ENCODE measurements at regions not wholly inside any gene's neighbourhood (a gene's known extent, or its start where the extent isn't known, plus 50 kb on each side); places are given as distances from the start of the nearest gene placed in this dataset.

- H3K4me3 ChIP-seq (ENCODE audit: low read depth, low read length) = no peak overlapping the region
- 100% methylated on average over 2 of the region's 3 CpGs for WGBS (ENCODE audit: insufficient coverage)
- no peak for DNase-seq (ENCODE audit: low read depth in 4 of 6, low spot score in 6 of 6)
- no peaks in the 10 kb centered on the region for H3K9me3 ChIP-seq (ENCODE audit: control insufficient read depth, insufficient read depth, low read length)
- H3K36me3 ChIP-seq (ENCODE audit: control insufficient read depth, insufficient read depth, low read length) = no peaks in the 10 kb centered on the region
- H3K4me1 ChIP-seq (ENCODE audit: control insufficient read depth, insufficient read depth, low read length) = no peaks in the 10 kb centered on the region
- H3K27ac ChIP-seq (ENCODE audit: low read depth, low read length) = no peak overlapping the region
- H3K27me3 ChIP-seq (ENCODE audit: control insufficient read depth, insufficient read depth, low read length) = no peaks in the 10 kb centered on the region
Measured at GRCh38 chr5:86008704-86009103, 609.0 kb upstream of the COX7C start.

GRCh38 chr5:86011937-86012336, 605.8 kb upstream of the COX7C start:
- H3K9me3 ChIP-seq (ENCODE audit: control insufficient read depth, insufficient read depth, low read length) = no peaks in the 10 kb centered on the region
- H3K27me3 ChIP-seq (ENCODE audit: control insufficient read depth, insufficient read depth, low read length) = no peaks in the 10 kb centered on the region
- no CpG with 5 or more reads among the region's 1 CpG for WGBS (ENCODE audit: insufficient coverage)
- no peaks in the 10 kb centered on the region for H3K36me3 ChIP-seq (ENCODE audit: control insufficient read depth, insufficient read depth, low read length)
- H3K4me1 ChIP-seq (ENCODE audit: control insufficient read depth, insufficient read depth, low read length) = no peaks in the 10 kb centered on the region
- no peak overlapping the region for H3K27ac ChIP-seq (ENCODE audit: low read depth, low read length)
- no peak for DNase-seq (ENCODE audit: low read depth in 4 of 6, low spot score in 6 of 6)
- H3K4me3 ChIP-seq (ENCODE audit: low read depth, low read length) = no peak overlapping the region

GRCh38 chr5:86029308-86029707, 588.4 kb upstream of the COX7C start:
- Histone ChIP-seq H3K9me3 (ENCODE audit: control insufficient read depth, insufficient read depth, low read length) (no peaks in the 10 kb centered on the region), H3K4me3 (ENCODE audit: low read depth, low read length) (no peak overlapping the region), H3K27ac (ENCODE audit: low read depth, low read length) (no peak overlapping the region), H3K27me3 (ENCODE audit: control insufficient read depth, insufficient read depth, low read length) (no peaks in the 10 kb centered on the region), H3K36me3 (ENCODE audit: control insufficient read depth, insufficient read depth, low read length) (no peaks in the 10 kb centered on the region), H3K4me1 (ENCODE audit: control insufficient read depth, insufficient read depth, low read length) (no peaks in the 10 kb centered on the region)
- no CpG with 5 or more reads among the region's 1 CpG for WGBS (ENCODE audit: insufficient coverage)
- DNase-seq (ENCODE audit: low read depth in 4 of 6, low spot score in 6 of 6) = no peak

GRCh38 chr5:86030753-86031152, 587.0 kb upstream of the COX7C start:
- peak in 2 of 6 donors; percentile 3 to 4 for DNase-seq (ENCODE audit: low read depth in 4 of 6, low spot score in 6 of 6)
- Histone ChIP-seq H3K4me3 (ENCODE audit: low read depth, low read length) (no peak overlapping the region), H3K9me3 (ENCODE audit: control insufficient read depth, insufficient read depth, low read length) (no peaks in the 10 kb centered on the region), H3K4me1 (ENCODE audit: control insufficient read depth, insufficient read depth, low read length) (no peaks in the 10 kb centered on the region), H3K27me3 (ENCODE audit: control insufficient read depth, insufficient read depth, low read length) (no peaks in the 10 kb centered on the region), H3K36me3 (ENCODE audit: control insufficient read depth, insufficient read depth, low read length) (no peaks in the 10 kb centered on the region), H3K27ac (ENCODE audit: low read depth, low read length) (no peak overlapping the region)
- no CpG with 5 or more reads among the region's 4 CpGs for WGBS (ENCODE audit: insufficient coverage)

DNA sequence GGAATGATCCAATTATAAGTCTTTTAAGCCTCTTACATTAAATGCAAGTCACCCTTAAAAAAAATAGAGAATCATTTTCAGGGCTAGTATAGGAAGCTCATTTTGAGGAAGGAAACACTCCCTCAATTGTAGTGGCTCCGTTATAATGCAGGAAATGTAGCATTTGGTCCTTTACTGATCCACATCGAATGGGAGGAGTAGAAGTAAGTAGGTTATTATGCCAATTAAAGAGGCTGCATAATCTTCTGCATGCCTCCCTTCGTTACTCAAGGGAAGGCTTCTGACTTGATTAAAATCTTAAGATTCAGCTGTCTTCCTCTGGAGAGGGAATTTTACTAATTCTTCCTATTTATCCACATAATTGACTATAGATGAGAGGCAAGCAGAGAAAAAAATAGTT, 579.2 kb upstream of the COX7C start:
- no peaks in the 10 kb centered on the region for H3K27me3 ChIP-seq (ENCODE audit: control insufficient read depth, insufficient read depth, low read length)
- no peaks in the 10 kb centered on the region for H3K36me3 ChIP-seq (ENCODE audit: control insufficient read depth, insufficient read depth, low read length)
- H3K4me1 ChIP-seq (ENCODE audit: control insufficient read depth, insufficient read depth, low read length) = no peaks in the 10 kb centered on the region
- WGBS (ENCODE audit: insufficient coverage) = no CpG with 5 or more reads among the region's 3 CpGs
- no peak overlapping the region for H3K27ac ChIP-seq (ENCODE audit: low read depth, low read length)
- H3K4me3 ChIP-seq (ENCODE audit: low read depth, low read length) = no peak overlapping the region
- H3K9me3 ChIP-seq (ENCODE audit: control insufficient read depth, insufficient read depth, low read length) = no peaks in the 10 kb centered on the region
- peak in 1 of 6 donors; percentile 45 for DNase-seq (ENCODE audit: low read depth in 4 of 6, low spot score in 6 of 6)

DNA sequence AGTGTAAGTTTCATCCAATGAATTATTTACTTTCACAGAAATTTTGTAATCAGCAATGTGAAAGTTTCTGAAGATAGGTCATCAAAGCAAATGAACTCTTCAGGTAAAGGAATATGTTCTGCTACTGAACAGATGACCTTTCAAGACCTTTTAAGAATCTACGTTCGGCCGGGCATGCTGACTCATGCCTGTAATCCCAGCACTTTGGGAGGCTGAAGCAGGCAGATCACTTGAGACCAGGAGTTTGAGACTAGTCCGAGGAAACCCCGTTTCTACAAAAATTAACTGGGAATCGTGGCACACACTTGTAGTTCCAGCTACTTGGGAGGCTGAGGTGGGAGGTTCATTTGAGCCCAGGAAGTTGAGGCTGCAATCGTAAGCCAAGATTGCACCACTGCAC, 578.4 kb upstream of the COX7C start:
- DNase-seq (ENCODE audit: low read depth in 4 of 6, low spot score in 6 of 6) = no peak
- Histone ChIP-seq H3K4me1 (ENCODE audit: control insufficient read depth, insufficient read depth, low read length) (no peaks in the 10 kb centered on the region), H3K4me3 (ENCODE audit: low read depth, low read length) (no peak overlapping the region), H3K9me3 (ENCODE audit: control insufficient read depth, insufficient read depth, low read length) (no peaks in the 10 kb centered on the region), H3K27me3 (ENCODE audit: control insufficient read depth, insufficient read depth, low read length) (no peaks in the 10 kb centered on the region), H3K27ac (ENCODE audit: low read depth, low read length) (no peak overlapping the region), H3K36me3 (ENCODE audit: control insufficient read depth, insufficient read depth, low read length) (no peaks in the 10 kb centered on the region)
- WGBS (ENCODE audit: insufficient coverage) = 87% methylated on average over 6 of the region's 7 CpGs

- H3K4me1 ChIP-seq (ENCODE audit: control insufficient read depth, insufficient read depth, low read length) = no peaks in the 10 kb centered on the region
- H3K9me3 ChIP-seq (ENCODE audit: control insufficient read depth, insufficient read depth, low read length) = no peaks in the 10 kb centered on the region
- DNase-seq (ENCODE audit: low read depth in 4 of 6, low spot score in 6 of 6) = no peak
- no peaks in the 10 kb centered on the region for H3K27me3 ChIP-seq (ENCODE audit: control insufficient read depth, insufficient read depth, low read length)
- no peak overlapping the region for H3K27ac ChIP-seq (ENCODE audit: low read depth, low read length)
- WGBS (ENCODE audit: insufficient coverage) = no CpG with 5 or more reads among the region's 1 CpG
- H3K36me3 ChIP-seq (ENCODE audit: control insufficient read depth, insufficient read depth, low read length) = no peaks in the 10 kb centered on the region
- no peak overlapping the region for H3K4me3 ChIP-seq (ENCODE audit: low read depth, low read length)
Measured at GRCh38 chr5:86070719-86071118, 547.0 kb upstream of the COX7C start.

GRCh38 chr5:86074297-86074696, 543.4 kb upstream of the COX7C start:
- Histone ChIP-seq H3K36me3 (ENCODE audit: control insufficient read depth, insufficient read depth, low read length) (no peaks in the 10 kb centered on the region), H3K27ac (ENCODE audit: low read depth, low read length) (no peak overlapping the region)
- WGBS (ENCODE audit: insufficient coverage) = no CpG with 5 or more reads among the region's 3 CpGs

GRCh38 chr5:86075139-86075538, 542.6 kb upstream of the COX7C start:
- 88% methylated on average over 6 of the region's 6 CpGs for WGBS (ENCODE audit: insufficient coverage)
- DNase-seq (ENCODE audit: low read depth in 4 of 6, low spot score in 6 of 6) = no peak
- H3K36me3 ChIP-seq (ENCODE audit: control insufficient read depth, insufficient read depth, low read length) = no peaks in the 10 kb centered on the region

More at GRCh38 chr5:86074297-86074696, 543.4 kb upstream of the COX7C start:
- Histone ChIP-seq H3K4me1 (ENCODE audit: control insufficient read depth, insufficient read depth, low read length) (no peaks in the 10 kb centered on the region), H3K27me3 (ENCODE audit: control insufficient read depth, insufficient read depth, low read length) (no peaks in the 10 kb centered on the region), H3K9me3 (ENCODE audit: control insufficient read depth, insufficient read depth, low read length) (no peaks in the 10 kb centered on the region), H3K4me3 (ENCODE audit: low read depth, low read length) (no peak overlapping the region)
- no peak for DNase-seq (ENCODE audit: low read depth in 4 of 6, low spot score in 6 of 6)

GRCh38 chr5:86095092-86095491, 522.6 kb upstream of the COX7C start:
- no peak overlapping the region for H3K27ac ChIP-seq (ENCODE audit: low read depth, low read length)
- H3K4me1 ChIP-seq (ENCODE audit: control insufficient read depth, insufficient read depth, low read length) = no peaks in the 10 kb centered on the region
- no peaks in the 10 kb centered on the region for H3K27me3 ChIP-seq (ENCODE audit: control insufficient read depth, insufficient read depth, low read length)
- no peaks in the 10 kb centered on the region for H3K9me3 ChIP-seq (ENCODE audit: control insufficient read depth, insufficient read depth, low read length)
- DNase-seq (ENCODE audit: low read depth in 4 of 6, low spot score in 6 of 6) = no peak
- WGBS (ENCODE audit: insufficient coverage) = no CpG with 5 or more reads among the region's 1 CpG
- H3K36me3 ChIP-seq (ENCODE audit: control insufficient read depth, insufficient read depth, low read length) = no peaks in the 10 kb centered on the region
- H3K4me3 ChIP-seq (ENCODE audit: low read depth, low read length) = no peak overlapping the region

More at GRCh38 chr5:86075139-86075538, 542.6 kb upstream of the COX7C start:
- H3K4me3 ChIP-seq (ENCODE audit: low read depth, low read length) = no peak overlapping the region
- no peaks in the 10 kb centered on the region for H3K4me1 ChIP-seq (ENCODE audit: control insufficient read depth, insufficient read depth, low read length)
- no peaks in the 10 kb centered on the region for H3K9me3 ChIP-seq (ENCODE audit: control insufficient read depth, insufficient read depth, low read length)
- no peak overlapping the region for H3K27ac ChIP-seq (ENCODE audit: low read depth, low read length)
- H3K27me3 ChIP-seq (ENCODE audit: control insufficient read depth, insufficient read depth, low read length) = no peaks in the 10 kb centered on the region

All from spinal cord (tissue), 9 donors.